ENCODE measurements at regions not wholly inside any gene's neighbourhood (a gene's known extent, or its start where the extent isn't known, plus 50 kb on each side); places are given as distances from the start of the nearest gene placed in this dataset.

GRCh38 chr2:217047631-217048030 is 187.8 kb upstream of the TNP1 start:
- Mint-ChIP-seq H3K27ac (ENCODE audit: low read depth) (no peak overlapping the region), H3K4me1 (no peaks in the 10 kb centered on the region), H3K27me3 (peaks cover 15% of the 10 kb centered on the region), H3K9me3 (no peaks in the 10 kb centered on the region), H3K36me3 (ENCODE audit: insufficient read depth) (no peaks in the 10 kb centered on the region), H3K4me3 (no peak overlapping the region)
- ATAC-seq (replicated peaks; ENCODE audit: extremely low read depth, poor library complexity, severe bottlenecking) (no peak), DNase-seq (ENCODE audit: low spot score in 2 of 2) (no peak)

DNA sequence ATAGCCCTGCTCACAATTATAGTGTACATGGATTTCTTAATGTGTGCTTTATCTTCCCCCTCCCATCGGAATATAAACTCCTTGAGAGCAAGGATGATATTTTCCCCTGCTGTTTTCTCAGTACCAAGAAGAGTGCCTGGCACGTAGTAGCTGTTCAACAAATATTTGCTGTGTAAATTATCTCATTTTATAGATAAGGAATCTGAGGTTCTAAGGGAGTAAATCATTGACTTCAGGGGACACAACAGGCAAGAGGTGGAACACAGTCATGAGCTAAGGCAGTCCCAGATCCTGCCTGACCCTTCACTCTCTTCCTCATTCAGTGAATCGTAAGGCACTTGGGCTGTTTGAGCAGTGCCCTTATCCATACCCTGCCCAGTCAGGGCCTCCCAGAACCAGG is 187.3 kb upstream of the TNP1 start:
- Mint-ChIP-seq H3K27me3 (peaks cover 17% of the 10 kb centered on the region), H3K4me3 (no peak overlapping the region), H3K9me3 (peaks cover 2% of the 10 kb centered on the region), H3K27ac (ENCODE audit: low read depth) (no peak overlapping the region), H3K4me1 (no peaks in the 10 kb centered on the region), H3K36me3 (ENCODE audit: insufficient read depth) (no peaks in the 10 kb centered on the region)
- ATAC-seq (replicated peaks; ENCODE audit: extremely low read depth, poor library complexity, severe bottlenecking) (no peak), DNase-seq (ENCODE audit: low spot score in 2 of 2) (no peak)

GRCh38 chr2:217045700-217046475 is 186.0 kb upstream of the TNP1 start:
- H3K27ac Mint-ChIP-seq (ENCODE audit: low read depth): no peak overlapping the region
- ATAC-seq (replicated peaks; ENCODE audit: extremely low read depth, poor library complexity, severe bottlenecking) (no peak), DNase-seq (ENCODE audit: low spot score in 2 of 2) (no peak)
- H3K4me1 Mint-ChIP-seq: no peaks in the 10 kb centered on the region
- H3K4me3 Mint-ChIP-seq: no peak overlapping the region
- peaks cover 23% of the 10 kb centered on the region for H3K27me3 Mint-ChIP-seq
- H3K36me3 Mint-ChIP-seq (ENCODE audit: insufficient read depth): no peaks in the 10 kb centered on the region
- peaks cover 9% of the 10 kb centered on the region for H3K9me3 Mint-ChIP-seq

DNA sequence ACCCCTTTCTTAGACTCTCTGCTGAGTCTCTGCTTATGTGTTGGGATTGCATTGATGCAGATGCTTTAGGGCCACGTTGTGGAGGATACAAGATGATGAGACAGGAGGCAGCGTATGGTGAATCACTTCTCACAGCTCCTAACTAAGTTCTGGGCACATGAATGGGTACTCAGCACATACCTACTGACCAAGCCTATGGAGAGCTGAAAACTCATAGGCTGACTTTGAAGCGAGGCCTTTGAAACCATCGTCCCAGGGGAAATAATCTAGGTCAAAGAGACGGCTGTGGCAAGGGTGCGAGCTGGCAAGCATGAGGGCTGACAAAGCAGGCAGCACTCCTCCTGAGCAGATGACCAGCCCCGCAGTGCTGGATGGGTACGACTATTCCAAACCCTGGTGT is 180.2 kb upstream of the TNP1 start:
- Mint-ChIP-seq H3K4me1 (no peaks in the 10 kb centered on the region), H3K36me3 (ENCODE audit: insufficient read depth) (no peaks in the 10 kb centered on the region), H3K4me3 (no peak overlapping the region), H3K27me3 (peaks cover 10% of the 10 kb centered on the region), H3K9me3 (peaks cover 9% of the 10 kb centered on the region), H3K27ac (ENCODE audit: low read depth) (no peak overlapping the region)
- ATAC-seq (replicated peaks; ENCODE audit: extremely low read depth, poor library complexity, severe bottlenecking) (no peak), DNase-seq (ENCODE audit: low spot score in 2 of 2) (no peak)

DNA sequence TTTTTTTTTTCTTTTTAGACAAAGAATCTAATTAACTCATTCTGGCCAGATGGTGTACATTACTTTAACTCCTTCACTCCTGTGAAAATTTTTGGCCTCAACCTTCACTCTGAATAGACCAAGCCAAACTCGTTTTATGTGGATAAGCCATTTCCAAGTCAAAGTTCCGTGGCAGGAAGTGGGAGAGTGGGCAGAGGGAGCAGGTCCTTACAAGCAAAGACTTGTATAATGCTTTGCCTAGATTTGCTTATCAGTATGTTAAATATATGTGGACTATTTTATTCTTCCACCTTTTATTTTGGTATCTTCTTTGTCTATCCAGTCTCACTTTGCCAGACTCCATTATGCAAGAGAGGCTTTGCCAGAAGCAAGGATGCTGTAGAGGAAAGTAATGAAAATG is 178.1 kb upstream of the TNP1 start:
- no peak overlapping the region for H3K4me3 Mint-ChIP-seq
- ATAC-seq (replicated peaks; ENCODE audit: extremely low read depth, poor library complexity, severe bottlenecking): no peak
- H3K36me3 Mint-ChIP-seq (ENCODE audit: insufficient read depth): no peaks in the 10 kb centered on the region
- DNase-seq (ENCODE audit: low spot score in 2 of 2): no peak
- H3K9me3 Mint-ChIP-seq: peaks cover 9% of the 10 kb centered on the region
- peaks cover 10% of the 10 kb centered on the region for H3K27me3 Mint-ChIP-seq
- H3K4me1 Mint-ChIP-seq: no peaks in the 10 kb centered on the region
- H3K27ac Mint-ChIP-seq (ENCODE audit: low read depth): no peak overlapping the region

DNA sequence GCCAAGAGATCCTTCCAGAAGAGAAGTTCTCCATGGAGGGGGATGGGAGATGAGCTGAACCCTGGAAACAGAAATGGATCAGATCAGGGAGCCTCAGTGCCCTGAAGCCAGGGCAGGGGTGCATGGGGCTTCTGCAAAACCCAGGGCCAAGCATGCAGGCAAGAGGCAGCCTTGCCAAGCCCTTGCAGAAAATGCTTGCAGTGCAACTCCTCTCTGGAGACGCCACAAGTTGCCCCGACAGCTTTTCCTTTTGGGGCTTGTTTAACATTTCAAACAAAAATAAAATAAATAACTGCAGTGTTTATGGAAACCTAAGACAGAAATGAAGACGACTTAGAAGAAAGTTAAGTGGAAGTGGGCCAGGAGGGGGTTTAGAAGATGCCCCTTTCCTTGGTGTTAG is 177.5 kb upstream of the TNP1 start:
- ATAC-seq (replicated peaks; ENCODE audit: extremely low read depth, poor library complexity, severe bottlenecking): no peak
- H3K27me3 Mint-ChIP-seq: peaks cover 8% of the 10 kb centered on the region

DNA sequence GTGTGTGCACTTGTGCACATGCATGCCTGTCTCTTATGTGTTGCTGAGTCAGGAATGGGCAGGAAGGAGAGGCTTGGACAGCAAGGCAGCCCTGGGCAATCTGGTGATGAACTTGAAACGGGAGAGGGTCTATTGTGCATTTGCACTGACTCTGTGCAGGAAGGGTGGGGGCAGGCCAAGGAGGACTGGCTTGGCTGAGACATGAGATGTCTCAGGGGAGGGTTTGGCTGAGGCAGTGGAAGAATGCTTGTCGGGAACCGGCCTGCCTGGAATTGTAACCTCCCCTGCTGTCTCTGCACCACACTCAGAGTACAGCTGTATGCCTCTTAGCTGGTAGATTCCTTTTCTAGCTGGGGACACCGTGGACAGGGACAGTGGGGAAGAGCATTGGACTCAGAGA is 176.1 kb upstream of the TNP1 start:
- Mint-ChIP-seq H3K36me3 (ENCODE audit: insufficient read depth) (no peaks in the 10 kb centered on the region), H3K27me3 (no peaks in the 10 kb centered on the region), H3K4me1 (no peaks in the 10 kb centered on the region), H3K27ac (ENCODE audit: low read depth) (no peak overlapping the region), H3K4me3 (no peak overlapping the region), H3K9me3 (no peaks in the 10 kb centered on the region)
- ATAC-seq (replicated peaks; ENCODE audit: extremely low read depth, poor library complexity, severe bottlenecking) (no peak), DNase-seq (ENCODE audit: low spot score in 2 of 2) (no peak)

More for the DNA sequence above, 177.5 kb upstream of the TNP1 start:
- DNase-seq (ENCODE audit: low spot score in 2 of 2): no peak
- Mint-ChIP-seq H3K4me1 (no peaks in the 10 kb centered on the region), H3K4me3 (no peak overlapping the region), H3K27ac (ENCODE audit: low read depth) (no peak overlapping the region), H3K9me3 (peaks cover 8% of the 10 kb centered on the region), H3K36me3 (ENCODE audit: insufficient read depth) (no peaks in the 10 kb centered on the region)

- no peak for ATAC-seq (replicated peaks; ENCODE audit: extremely low read depth, poor library complexity, severe bottlenecking)
- Mint-ChIP-seq H3K27me3 (peaks cover 17% of the 10 kb centered on the region), H3K27ac (ENCODE audit: low read depth) (no peak overlapping the region), H3K4me3 (no peak overlapping the region), H3K36me3 (ENCODE audit: insufficient read depth) (no peaks in the 10 kb centered on the region), H3K9me3 (no peaks in the 10 kb centered on the region), H3K4me1 (no peaks in the 10 kb centered on the region)
- no peak for DNase-seq (ENCODE audit: low spot score in 2 of 2)
Measured at GRCh38 chr2:217033186-217033585, 173.3 kb upstream of the TNP1 start.

- Mint-ChIP-seq H3K4me3 (no peak overlapping the region), H3K27me3 (peaks cover 17% of the 10 kb centered on the region), H3K27ac (ENCODE audit: low read depth) (no peak overlapping the region)
Measured at GRCh38 chr2:217031445-217031844, 171.6 kb upstream of the TNP1 start.

GRCh38 chr2:217030081-217030480 is 170.2 kb upstream of the TNP1 start:
- Mint-ChIP-seq H3K9me3 (no peaks in the 10 kb centered on the region), H3K27ac (ENCODE audit: low read depth) (no peak overlapping the region), H3K36me3 (ENCODE audit: insufficient read depth) (no peaks in the 10 kb centered on the region), H3K4me1 (no peaks in the 10 kb centered on the region), H3K27me3 (peaks cover 17% of the 10 kb centered on the region), H3K4me3 (no peak overlapping the region)
- no peak for ATAC-seq (replicated peaks; ENCODE audit: extremely low read depth, poor library complexity, severe bottlenecking)
- no peak for DNase-seq (ENCODE audit: low spot score in 2 of 2)

More at GRCh38 chr2:217031445-217031844, 171.6 kb upstream of the TNP1 start:
- no peaks in the 10 kb centered on the region for H3K36me3 Mint-ChIP-seq (ENCODE audit: insufficient read depth)
- ATAC-seq (replicated peaks; ENCODE audit: extremely low read depth, poor library complexity, severe bottlenecking) (no peak), DNase-seq (ENCODE audit: low spot score in 2 of 2) (no peak)
- no peaks in the 10 kb centered on the region for H3K4me1 Mint-ChIP-seq
- H3K9me3 Mint-ChIP-seq: no peaks in the 10 kb centered on the region

GRCh38 chr2:217028128-217028527 is 168.3 kb upstream of the TNP1 start:
- Mint-ChIP-seq H3K9me3 (peaks cover 5% of the 10 kb centered on the region), H3K4me3 (no peak overlapping the region), H3K27me3 (peaks cover 17% of the 10 kb centered on the region), H3K36me3 (ENCODE audit: insufficient read depth) (no peaks in the 10 kb centered on the region), H3K27ac (ENCODE audit: low read depth) (no peak overlapping the region), H3K4me1 (no peaks in the 10 kb centered on the region)
- DNase-seq (ENCODE audit: low spot score in 2 of 2) (no peak), ATAC-seq (replicated peaks; ENCODE audit: extremely low read depth, poor library complexity, severe bottlenecking) (no peak)

GRCh38 chr2:217027414-217027813 is 167.6 kb upstream of the TNP1 start:
- Mint-ChIP-seq H3K9me3 (peaks cover 5% of the 10 kb centered on the region), H3K4me3 (no peak overlapping the region), H3K4me1 (no peaks in the 10 kb centered on the region), H3K27ac (ENCODE audit: low read depth) (no peak overlapping the region), H3K36me3 (ENCODE audit: insufficient read depth) (no peaks in the 10 kb centered on the region), H3K27me3 (peaks cover 17% of the 10 kb centered on the region)
- ATAC-seq (replicated peaks; ENCODE audit: extremely low read depth, poor library complexity, severe bottlenecking): no peak
- DNase-seq (ENCODE audit: low spot score in 2 of 2): no peak

- Mint-ChIP-seq H3K27me3 (peaks cover 17% of the 10 kb centered on the region), H3K4me1 (no peaks in the 10 kb centered on the region), H3K36me3 (ENCODE audit: insufficient read depth) (no peaks in the 10 kb centered on the region), H3K9me3 (peaks cover 5% of the 10 kb centered on the region), H3K27ac (ENCODE audit: low read depth) (no peak overlapping the region), H3K4me3 (no peak overlapping the region)
- no peak for ATAC-seq (replicated peaks; ENCODE audit: extremely low read depth, poor library complexity, severe bottlenecking)
- no peak for DNase-seq (ENCODE audit: low spot score in 2 of 2)
Measured at GRCh38 chr2:217026569-217026968, 166.7 kb upstream of the TNP1 start.
